Stimulated activated CD4-positive, alpha-beta T cell treated with anti-CD3 and anti-CD28 coated beads, TNF-alpha, amount 100 ng/mL, for 48 hours (primary cell): ENCODE measurements at regions not wholly inside any gene's neighbourhood (a gene's known extent, or its start where the extent isn't known, plus 50 kb on each side); places are given as distances from the start of the nearest gene placed in this dataset.

Experiments used
- DNase-seq, 3 donors: peaks; one replicate each; pipeline ENCODE4 v3.0.0-alpha.2; 2020; ENCODE audit warnings: low read depth in 3 of 3

GRCh38 chr2:193774166-193774565 lies 1579.4 kb upstream of the TMEFF2 start:
- no peak for DNase-seq

- DNase-seq = no peak
These were observed 1556.6 kb upstream of the TMEFF2 start for GRCh38 chr2:193751299-193751698.

- no peak for DNase-seq
These were observed 1554.8 kb upstream of the TMEFF2 start for GRCh38 chr2:193749485-193749884.

- no peak for DNase-seq
These were observed 1548.4 kb upstream of the TMEFF2 start for GRCh38 chr2:193743089-193743488.

GRCh38 chr2:193738892-193739291 lies 1544.2 kb upstream of the TMEFF2 start:
- DNase-seq = no peak

- no peak for DNase-seq
These were observed 1518.2 kb upstream of the TMEFF2 start for GRCh38 chr2:193712912-193713311.

- DNase-seq = no peak
These were observed 1508.7 kb upstream of the TMEFF2 start for GRCh38 chr2:193703411-193703810.

GRCh38 chr2:193701484-193701883 lies 1506.8 kb upstream of the TMEFF2 start:
- no peak for DNase-seq

- no peak for DNase-seq
These were observed 1500.6 kb upstream of the TMEFF2 start for GRCh38 chr2:193695367-193695766.

- DNase-seq = no peak
These were observed 1499.0 kb upstream of the TMEFF2 start for GRCh38 chr2:193693758-193694157.

GRCh38 chr2:193690572-193690971 lies 1495.8 kb upstream of the TMEFF2 start:
- DNase-seq = no peak

GRCh38 chr2:193687195-193687594 lies 1492.5 kb upstream of the TMEFF2 start:
- DNase-seq = no peak

- DNase-seq = no peak
These were observed 1485.1 kb upstream of the TMEFF2 start for GRCh38 chr2:193679847-193680246.

- no peak for DNase-seq
These were observed 1475.7 kb upstream of the TMEFF2 start for GRCh38 chr2:193670478-193670877.

GRCh38 chr2:193668557-193669323 lies 1474.0 kb upstream of the TMEFF2 start:
- no peak for DNase-seq

- no peak for DNase-seq
These were observed 1433.2 kb upstream of the TMEFF2 start for GRCh38 chr2:193627927-193628272.

GRCh38 chr2:193627187-193627926 lies 1432.6 kb upstream of the TMEFF2 start:
- no peak for DNase-seq

- no peak for DNase-seq
These were observed 1413.7 kb upstream of the TMEFF2 start for GRCh38 chr2:193608451-193608850.

GRCh38 chr2:193590831-193591230 lies 1396.1 kb upstream of the TMEFF2 start:
- no peak for DNase-seq

- no peak for DNase-seq
These were observed 1389.8 kb upstream of the TMEFF2 start for GRCh38 chr2:193584522-193584938.

GRCh38 chr2:193583638-193584400 lies 1389.1 kb upstream of the TMEFF2 start:
- DNase-seq = no peak

GRCh38 chr2:193581807-193582206 lies 1387.1 kb upstream of the TMEFF2 start:
- DNase-seq = no peak
